ENCODE measurements at regions not wholly inside any gene's neighbourhood (a gene's known extent, or its start where the extent isn't known, plus 50 kb on each side); places are given as distances from the start of the nearest gene placed in this dataset.
"Not testable (repeated sequence)": the region's sequence is repeated elsewhere in the genome, so short reads cannot be mapped to it uniquely, and the experiment has no call there.

- H3K27me3 Mint-ChIP-seq, result peaks cover 10% of the 10 kb centered on the region
- H3K4me1 Mint-ChIP-seq (ENCODE audit: low read depth), result no peaks in the 10 kb centered on the region
- no peak for ATAC-seq (ENCODE audit: poor library complexity)
- Histone ChIP-seq H3K27ac (ENCODE audit: low read depth in 1 of 2, low read length in 2 of 2) (no peak overlapping the region), H3K9me3 (ENCODE audit: control insufficient read depth in 1 of 2, insufficient read depth in 1 of 2, low read length in 2 of 2) (no peaks in the 10 kb centered on the region), H3K27me3 (ENCODE audit: control insufficient read depth in 1 of 2, insufficient read depth in 2 of 2, low read length in 2 of 2) (no peaks in the 10 kb centered on the region), H3K4me3 (ENCODE audit: low read length) (no peak overlapping the region), H3K36me3 (ENCODE audit: insufficient read depth, low read length) (no peaks in the 10 kb centered on the region), H3K4me1 (ENCODE audit: insufficient read depth, low read length) (no peaks in the 10 kb centered on the region)
- CTCF ChIA-PET, result no interaction called here
- no peak overlapping the region for H3K4me3 Mint-ChIP-seq
- no peak for DNase-seq
- no peak overlapping the region for H3K27ac Mint-ChIP-seq
- intact Hi-C loops (cut with DNase I, micrococcal nuclease), result no loop called here
- POLR2A ChIA-PET, result no interaction called here
- TF ChIP-seq, protein P1, sequence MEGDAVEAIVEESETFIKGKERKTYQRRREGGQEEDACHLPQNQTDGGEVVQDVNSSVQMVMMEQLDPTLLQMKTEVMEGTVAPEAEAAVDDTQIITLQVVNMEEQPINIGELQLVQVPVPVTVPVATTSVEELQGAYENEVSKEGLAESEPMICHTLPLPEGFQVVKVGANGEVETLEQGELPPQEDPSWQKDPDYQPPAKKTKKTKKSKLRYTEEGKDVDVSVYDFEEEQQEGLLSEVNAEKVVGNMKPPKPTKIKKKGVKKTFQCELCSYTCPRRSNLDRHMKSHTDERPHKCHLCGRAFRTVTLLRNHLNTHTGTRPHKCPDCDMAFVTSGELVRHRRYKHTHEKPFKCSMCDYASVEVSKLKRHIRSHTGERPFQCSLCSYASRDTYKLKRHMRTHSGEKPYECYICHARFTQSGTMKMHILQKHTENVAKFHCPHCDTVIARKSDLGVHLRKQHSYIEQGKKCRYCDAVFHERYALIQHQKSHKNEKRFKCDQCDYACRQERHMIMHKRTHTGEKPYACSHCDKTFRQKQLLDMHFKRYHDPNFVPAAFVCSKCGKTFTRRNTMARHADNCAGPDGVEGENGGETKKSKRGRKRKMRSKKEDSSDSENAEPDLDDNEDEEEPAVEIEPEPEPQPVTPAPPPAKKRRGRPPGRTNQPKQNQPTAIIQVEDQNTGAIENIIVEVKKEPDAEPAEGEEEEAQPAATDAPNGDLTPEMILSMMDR (IDR thresholded peaks at IDR 0.05), result no peak
- H3K36me3 Mint-ChIP-seq (ENCODE audit: low read depth), result no peaks in the 10 kb centered on the region
- H3K9me3 Mint-ChIP-seq, result no peaks in the 10 kb centered on the region
Observed at GRCh38 chr2:83894976-83895375, 564.1 kb downstream of the SUCLG1 start.

DNA sequence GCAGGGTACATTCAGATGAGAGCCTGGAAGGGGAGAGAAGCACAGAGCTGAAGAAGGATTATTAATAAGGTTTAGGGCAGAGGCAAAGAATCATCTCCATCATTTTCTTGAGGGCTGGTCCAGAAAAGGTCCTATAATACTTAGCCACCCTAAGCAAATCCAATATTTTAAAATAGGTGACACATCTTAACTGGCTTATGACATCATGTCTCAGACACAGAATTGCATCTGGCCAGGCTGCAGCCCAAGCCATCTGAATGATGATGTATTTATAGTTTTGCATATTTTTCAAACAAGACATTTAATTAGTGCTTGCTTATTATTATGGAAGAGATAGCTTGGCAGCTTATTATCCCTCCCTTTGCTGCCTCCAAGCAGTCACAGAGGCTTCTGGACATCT lies 571.3 kb downstream of the SUCLG1 start:
- H3K9me3 ChIP-seq (ENCODE audit: control insufficient read depth in 1 of 2, insufficient read depth in 1 of 2, low read length in 2 of 2), result no peaks in the 10 kb centered on the region
- H3K4me1 ChIP-seq (ENCODE audit: insufficient read depth, low read length), result no peaks in the 10 kb centered on the region
- H3K9me3 Mint-ChIP-seq, result peaks cover 2% of the 10 kb centered on the region
- intact Hi-C loops (cut with DNase I, micrococcal nuclease), result no loop called here
- H3K27me3 Mint-ChIP-seq, result no peaks in the 10 kb centered on the region
- no peaks in the 10 kb centered on the region for H3K36me3 Mint-ChIP-seq (ENCODE audit: low read depth)
- no peak overlapping the region for H3K4me3 Mint-ChIP-seq
- ATAC-seq (ENCODE audit: poor library complexity), result no peak
- H3K4me3 ChIP-seq (ENCODE audit: low read length), result no peak overlapping the region
- no peak overlapping the region for H3K27ac Mint-ChIP-seq
- no peak overlapping the region for H3K27ac ChIP-seq (ENCODE audit: low read depth in 1 of 2, low read length in 2 of 2)
- ChIA-PET POLR2A (no interaction called here), CTCF (no interaction called here)
- no peaks in the 10 kb centered on the region for H3K36me3 ChIP-seq (ENCODE audit: insufficient read depth, low read length)
- no peaks in the 10 kb centered on the region for H3K4me1 Mint-ChIP-seq (ENCODE audit: low read depth)
- no peak for DNase-seq
- TF ChIP-seq, protein P1 (IDR thresholded peaks at IDR 0.05), result no peak
- no peaks in the 10 kb centered on the region for H3K27me3 ChIP-seq (ENCODE audit: control insufficient read depth in 1 of 2, insufficient read depth in 2 of 2, low read length in 2 of 2)

- no peaks in the 10 kb centered on the region for H3K36me3 ChIP-seq (ENCODE audit: insufficient read depth, low read length)
- H3K27me3 ChIP-seq (ENCODE audit: control insufficient read depth in 1 of 2, insufficient read depth in 2 of 2, low read length in 2 of 2), result no peaks in the 10 kb centered on the region
- intact Hi-C loops (cut with DNase I, micrococcal nuclease), result no loop called here
- ChIA-PET POLR2A (no interaction called here), CTCF (no interaction called here)
- Mint-ChIP-seq H3K4me3 (no peak overlapping the region), H3K4me1 (ENCODE audit: low read depth) (no peaks in the 10 kb centered on the region), H3K9me3 (peaks cover 21% of the 10 kb centered on the region), H3K36me3 (ENCODE audit: low read depth) (no peaks in the 10 kb centered on the region), H3K27me3 (no peaks in the 10 kb centered on the region), H3K27ac (no peak overlapping the region)
- DNase-seq (no peak), ATAC-seq (ENCODE audit: poor library complexity) (no peak)
- no peak overlapping the region for H3K27ac ChIP-seq (ENCODE audit: low read depth in 1 of 2, low read length in 2 of 2)
- H3K4me1 ChIP-seq (ENCODE audit: insufficient read depth, low read length), result no peaks in the 10 kb centered on the region
- H3K9me3 ChIP-seq (ENCODE audit: control insufficient read depth in 1 of 2, insufficient read depth in 1 of 2, low read length in 2 of 2), result peaks cover 9 to 37% of the 10 kb centered on the region in 2 experiments
- TF ChIP-seq, protein P1 (IDR thresholded peaks at IDR 0.05), result no peak
- H3K4me3 ChIP-seq (ENCODE audit: low read length), result no peak overlapping the region
Observed at GRCh38 chr2:83879127-83879526, 580.0 kb downstream of the SUCLG1 start.

GRCh38 chr2:83877261-83877660 lies 581.8 kb downstream of the SUCLG1 start:
- ATAC-seq (ENCODE audit: poor library complexity); H3K36me3 ChIP-seq (ENCODE audit: insufficient read depth, low read length); POLR2A ChIA-PET; H3K27me3 ChIP-seq (ENCODE audit: control insufficient read depth in 1 of 2, insufficient read depth in 2 of 2, low read length in 2 of 2); H3K36me3 Mint-ChIP-seq (ENCODE audit: low read depth); H3K4me1 Mint-ChIP-seq (ENCODE audit: low read depth); intact Hi-C loops (cut with DNase I, micrococcal nuclease); H3K27ac Mint-ChIP-seq; H3K4me3 ChIP-seq (ENCODE audit: low read length); H3K27ac ChIP-seq (ENCODE audit: low read depth in 1 of 2, low read length in 2 of 2); CTCF ChIA-PET; DNase-seq; H3K4me1 ChIP-seq (ENCODE audit: insufficient read depth, low read length); H3K27me3 Mint-ChIP-seq; H3K4me3 Mint-ChIP-seq: not testable (repeated sequence)
- H3K9me3 Mint-ChIP-seq, result peaks cover 24% of the 10 kb centered on the region
- peaks cover 9 to 42% of the 10 kb centered on the region in 2 experiments for H3K9me3 ChIP-seq (ENCODE audit: control insufficient read depth in 1 of 2, insufficient read depth in 1 of 2, low read length in 2 of 2)
